NOMO-1 (cell line): ENCODE measurements at regions not wholly inside any gene's neighbourhood (a gene's known extent, or its start where the extent isn't known, plus 50 kb on each side); places are given as distances from the start of the nearest gene placed in this dataset.

ENCODE experiments used
- DNase-seq, 2 experiments: peaks; one replicate each; lab custom pipeline; 2025; ENCODE audit not compliant: unreplicated experiment in 2 of 2; lab: John Stamatoyannopoulos, UW

DNA sequence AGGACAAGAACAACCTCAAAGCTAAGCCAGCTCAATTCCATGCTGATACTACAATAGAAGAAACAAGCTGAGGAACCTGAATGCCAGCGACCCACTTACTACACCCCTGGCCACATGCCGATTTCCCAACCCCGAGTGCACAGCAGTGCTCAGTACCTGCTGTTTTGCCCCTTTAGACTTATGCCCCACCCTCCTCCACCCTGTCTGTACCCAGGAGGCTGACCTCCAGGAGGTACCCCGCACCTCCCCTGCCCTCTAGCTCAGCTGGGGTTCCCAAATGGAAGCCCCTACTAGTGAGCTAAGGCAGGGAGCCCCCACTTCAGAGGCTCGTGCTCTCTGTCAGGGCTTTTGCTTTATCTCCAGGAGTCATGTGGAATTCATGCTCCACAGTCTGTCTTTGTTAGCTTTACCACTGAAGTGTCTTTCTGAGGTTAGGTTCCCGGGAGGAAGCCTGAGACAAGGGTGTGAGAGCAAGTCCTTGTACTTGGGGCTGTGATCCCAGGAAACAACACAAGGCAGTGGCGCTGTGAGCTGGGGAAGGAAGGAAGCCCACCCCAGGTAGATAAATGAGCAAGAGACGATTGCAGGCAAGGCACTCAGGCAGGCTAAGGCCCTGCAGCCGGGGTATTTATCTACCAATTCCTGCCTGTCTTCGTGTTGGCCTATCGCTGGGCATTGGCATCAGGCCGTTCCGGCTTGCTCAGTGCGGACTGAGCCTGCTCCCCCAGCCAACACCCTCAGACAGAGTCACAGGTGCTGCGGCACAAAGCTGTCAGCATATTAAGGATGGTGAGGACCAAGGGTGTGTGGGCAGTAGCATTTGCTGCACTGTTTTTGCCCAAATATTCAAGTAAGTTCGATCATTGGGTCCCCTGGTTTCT, 220.5 kb downstream of the CYP26B1 start:
- no peak for DNase-seq

DNA sequence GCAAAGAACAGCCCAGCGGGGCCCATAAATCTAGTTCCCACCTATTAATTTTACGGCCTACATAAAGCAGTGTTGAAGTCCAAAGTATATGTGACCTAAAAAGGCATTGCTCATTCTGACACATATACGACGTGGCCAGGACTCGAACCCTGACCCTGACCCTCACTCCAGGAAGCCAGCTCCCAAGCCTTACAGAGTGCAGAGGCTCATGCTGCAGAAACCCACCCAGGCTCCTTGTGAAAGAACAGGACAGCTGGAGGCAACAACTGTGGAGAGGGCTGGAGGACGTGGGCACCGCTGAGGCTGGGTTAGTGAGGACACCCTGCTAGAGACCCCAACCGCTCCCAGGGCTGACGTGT, 221.6 kb downstream of the CYP26B1 start:
- no peak for DNase-seq

DNA sequence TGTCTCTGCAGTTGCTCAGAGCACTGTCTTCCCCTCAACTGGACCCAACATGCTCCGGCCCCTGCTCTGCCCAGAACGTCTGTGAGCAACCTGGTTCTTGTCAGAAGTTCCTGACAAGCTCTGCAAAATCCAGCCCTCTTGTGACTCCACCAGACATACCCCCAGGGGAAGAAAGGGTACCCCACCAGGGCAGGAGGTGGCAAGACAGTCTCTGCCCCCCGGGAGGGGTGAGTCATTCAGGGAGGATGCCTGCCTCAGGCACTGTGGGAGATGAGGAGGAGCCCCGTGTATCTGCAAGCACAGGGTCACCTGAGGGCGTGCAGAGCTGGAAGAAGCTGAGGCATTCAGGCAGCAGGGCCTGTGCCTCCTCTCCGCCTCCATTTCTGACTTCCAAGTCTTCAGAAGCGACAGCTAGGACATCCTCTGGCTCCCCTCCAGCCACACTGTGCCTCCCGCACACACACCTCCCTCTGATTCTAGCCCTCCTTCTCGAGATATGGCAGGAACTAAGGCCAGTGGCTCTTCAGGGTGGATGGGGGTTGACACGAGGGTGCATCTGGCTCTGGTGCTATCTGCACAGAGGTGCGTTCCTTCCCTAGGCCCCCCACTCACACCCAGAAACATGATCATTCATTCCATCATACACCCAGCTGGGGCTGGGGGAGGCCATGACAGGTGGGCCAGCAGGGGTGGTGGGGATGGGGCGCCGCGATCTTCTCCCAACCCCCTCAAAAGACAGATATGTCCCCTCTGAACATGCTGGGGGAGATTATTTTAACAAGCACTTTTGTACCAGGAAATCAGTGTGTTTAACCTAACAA, 222.2 kb downstream of the CYP26B1 start:
- no peak for DNase-seq

DNA sequence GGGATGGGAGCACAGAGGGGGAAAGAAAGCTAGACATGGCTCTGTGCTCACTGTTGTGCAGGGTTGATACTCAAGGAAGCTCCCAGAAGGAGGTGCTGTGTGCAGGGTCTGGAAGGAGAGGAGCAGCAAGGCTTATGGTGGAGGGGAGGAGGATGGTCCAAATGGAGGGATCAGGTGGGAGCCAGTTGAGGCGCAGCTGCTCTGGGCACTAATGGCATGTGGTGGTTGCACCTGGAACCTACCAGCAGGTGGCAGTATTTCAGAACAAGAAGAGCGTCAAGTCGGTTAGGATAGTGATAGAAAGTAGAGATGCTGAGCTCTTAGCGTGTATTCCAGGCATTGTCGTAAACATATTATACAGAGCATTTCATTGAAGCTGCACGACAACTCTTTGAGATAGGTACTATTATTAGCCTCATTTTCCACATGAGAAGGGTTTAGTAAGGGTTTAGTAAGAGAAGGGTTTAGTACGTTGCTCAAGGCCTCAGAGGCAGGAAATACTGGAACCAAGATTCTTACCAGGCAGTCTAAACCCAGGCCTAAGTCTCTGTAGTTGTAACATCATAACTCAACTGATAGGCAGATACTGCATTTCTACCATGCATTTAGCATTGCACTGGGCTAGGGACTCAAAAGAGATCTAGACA, 223.7 kb downstream of the CYP26B1 start:
- DNase-seq: peak in 1 of 2 experiments; percentile 52

DNA sequence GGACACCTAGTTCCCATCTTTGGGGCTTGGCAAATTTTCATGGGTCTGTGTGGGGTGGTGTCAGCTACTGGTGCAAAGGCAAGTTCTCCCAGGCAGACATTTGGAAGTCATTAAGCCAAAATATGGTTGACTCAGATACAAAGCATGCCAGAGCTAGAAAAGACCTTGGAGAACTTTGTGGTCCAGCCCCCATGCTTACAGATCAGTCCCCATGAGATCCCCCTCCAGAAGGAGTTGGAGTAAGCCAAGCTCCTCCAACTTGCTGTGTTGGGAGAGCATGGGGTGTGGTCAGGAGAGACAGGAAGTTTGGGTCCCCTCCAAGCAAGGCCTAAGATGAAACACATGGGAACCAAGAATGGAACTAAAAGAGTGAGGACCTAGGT, 224.5 kb downstream of the CYP26B1 start:
- no peak for DNase-seq

DNA sequence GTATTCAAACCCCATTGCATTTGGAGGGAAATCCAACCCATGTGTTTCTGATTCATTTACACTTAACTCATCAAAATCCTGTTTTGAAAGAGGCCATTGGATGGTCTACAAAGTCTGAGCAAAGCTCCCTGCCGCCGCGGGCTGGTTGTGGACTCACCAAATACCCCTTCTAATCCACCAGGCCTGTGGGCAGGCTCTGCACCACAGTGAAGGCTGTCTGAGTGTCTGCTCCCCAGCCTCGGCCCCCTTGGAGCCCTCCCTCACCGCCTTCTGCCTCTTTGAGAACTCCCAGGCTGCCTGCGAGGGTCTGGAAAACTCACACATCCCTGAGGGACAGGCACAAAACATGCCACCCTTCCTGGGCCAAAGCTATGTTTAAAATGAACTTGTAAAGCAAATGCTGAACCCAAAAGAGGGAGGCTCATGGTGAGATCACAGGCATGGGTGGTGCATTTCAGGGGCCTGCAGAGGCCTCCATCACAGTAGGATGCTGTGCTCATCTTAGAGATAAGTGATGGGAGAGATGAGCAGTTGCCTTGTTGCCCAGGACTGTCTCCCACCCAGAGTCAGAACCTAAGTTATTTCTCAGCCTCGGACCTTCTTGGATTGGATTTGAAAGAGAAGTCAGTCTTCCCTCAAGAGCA, 225.0 kb downstream of the CYP26B1 start:
- DNase-seq: no peak

DNA sequence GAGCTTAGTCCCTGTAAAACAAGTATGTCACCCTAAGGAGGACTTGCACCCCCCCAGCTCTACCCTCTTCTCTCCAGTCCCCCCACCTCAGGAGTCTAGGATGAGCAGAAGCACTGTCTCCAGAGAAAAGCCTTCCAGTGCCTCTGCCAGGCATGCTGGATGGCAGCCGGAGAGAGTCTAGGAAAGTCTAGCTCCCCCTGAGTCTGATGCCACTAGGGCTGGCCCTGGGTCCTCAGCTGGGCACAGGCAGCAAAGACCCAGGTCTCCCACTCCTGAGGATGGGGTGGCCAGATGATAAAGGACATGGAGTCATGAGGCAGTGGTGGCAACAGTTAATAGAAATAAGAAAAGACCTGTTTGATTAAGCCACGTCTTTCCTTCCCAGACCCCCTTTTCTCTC, 225.6 kb downstream of the CYP26B1 start:
- DNase-seq: no peak

DNA sequence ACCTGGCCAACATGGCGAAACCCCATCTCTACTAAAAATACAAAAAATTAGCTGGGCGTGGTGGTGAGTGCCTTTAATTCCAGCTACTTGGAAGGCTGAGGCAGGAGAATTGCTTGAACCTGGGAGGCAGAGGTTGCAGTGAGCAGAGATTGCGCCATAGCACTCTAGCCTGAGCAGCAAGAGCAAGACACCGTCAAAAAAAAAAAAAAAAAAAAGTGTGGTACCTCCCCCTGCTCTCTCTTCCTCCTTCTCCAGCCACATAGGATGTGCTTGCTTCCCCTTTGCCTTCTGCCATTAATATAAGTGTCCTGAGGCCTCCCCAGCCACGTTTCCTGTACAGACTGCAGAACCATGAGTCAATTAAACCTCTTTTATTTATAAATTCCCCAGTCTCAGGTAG, 226.8 kb downstream of the CYP26B1 start:
- DNase-seq: peak; percentile 62 to 88

DNA sequence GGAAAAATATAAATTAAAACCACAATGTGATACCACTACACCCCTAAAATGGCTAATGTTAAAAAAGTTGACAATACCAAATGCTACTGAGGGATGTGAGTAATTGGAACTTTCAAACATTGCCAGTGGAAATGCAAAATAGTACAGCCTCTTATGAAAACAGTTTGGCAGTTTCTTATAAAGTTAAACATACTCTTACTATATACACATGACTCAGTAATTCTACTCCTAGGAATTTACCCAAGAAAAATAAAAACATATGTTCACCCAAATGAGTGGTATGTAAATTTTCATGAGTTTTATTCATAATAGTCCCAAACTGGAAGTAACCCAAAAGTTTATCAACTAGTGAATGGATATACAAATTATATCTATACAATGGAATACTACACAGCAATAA, 228.0 kb downstream of the CYP26B1 start:
- no peak for DNase-seq

DNA sequence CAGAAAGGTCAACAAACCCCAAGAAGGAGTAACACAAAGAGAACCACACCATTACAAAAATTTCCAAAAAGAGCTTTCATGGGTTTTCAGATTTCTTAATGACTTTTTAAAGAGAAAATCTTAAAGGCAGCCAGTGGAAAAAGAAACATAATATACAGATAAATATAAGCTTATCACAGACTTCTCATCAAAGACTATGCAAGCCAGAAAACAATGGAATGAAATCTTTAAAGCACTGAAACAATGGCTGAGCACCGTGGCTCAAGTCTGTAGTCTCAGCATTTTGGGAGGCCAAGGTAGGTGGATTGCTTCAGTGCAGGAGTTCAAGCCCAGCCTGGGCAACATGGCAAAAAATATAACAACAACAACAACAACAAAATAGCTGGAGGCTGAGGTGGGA, 237.4 kb downstream of the CYP26B1 start:
- no peak for DNase-seq

DNA sequence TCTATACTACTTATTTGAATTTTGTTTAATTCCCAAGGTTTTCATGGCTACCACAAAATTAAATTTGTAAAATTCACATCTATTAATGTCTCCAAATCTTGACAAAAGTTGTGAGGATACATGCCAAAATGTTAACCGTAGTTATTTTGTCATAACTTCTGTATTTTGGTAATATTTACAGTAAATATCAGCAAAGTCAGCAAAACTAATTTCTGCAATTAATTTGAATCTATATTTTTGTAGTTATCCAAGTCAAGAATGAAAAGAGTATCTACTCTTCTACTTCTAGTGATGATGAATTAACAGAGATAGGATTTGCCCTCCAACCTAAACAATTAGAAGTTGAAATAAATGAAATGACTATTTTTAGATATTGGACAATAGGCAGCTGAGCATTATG, 238.9 kb downstream of the CYP26B1 start:
- DNase-seq: no peak

DNA sequence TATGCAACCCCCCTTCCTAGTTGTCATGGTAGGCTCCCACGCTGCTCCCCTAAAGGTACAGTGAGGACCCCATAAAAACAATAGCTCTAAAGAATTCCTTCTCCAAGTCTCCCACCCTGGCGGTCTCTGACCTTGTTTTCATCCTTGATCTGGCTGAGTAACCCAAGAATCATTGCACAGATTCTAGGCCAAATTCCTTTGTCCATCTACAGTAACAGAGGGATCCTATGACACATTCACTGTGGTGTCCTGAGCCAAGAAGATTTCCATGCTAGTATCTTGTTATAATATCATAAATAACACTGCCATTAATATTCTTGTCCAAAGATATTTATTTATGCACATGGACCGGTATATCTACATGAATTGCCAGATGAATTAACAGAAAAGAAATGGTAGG, 240.2 kb downstream of the CYP26B1 start:
- no peak for DNase-seq

DNA sequence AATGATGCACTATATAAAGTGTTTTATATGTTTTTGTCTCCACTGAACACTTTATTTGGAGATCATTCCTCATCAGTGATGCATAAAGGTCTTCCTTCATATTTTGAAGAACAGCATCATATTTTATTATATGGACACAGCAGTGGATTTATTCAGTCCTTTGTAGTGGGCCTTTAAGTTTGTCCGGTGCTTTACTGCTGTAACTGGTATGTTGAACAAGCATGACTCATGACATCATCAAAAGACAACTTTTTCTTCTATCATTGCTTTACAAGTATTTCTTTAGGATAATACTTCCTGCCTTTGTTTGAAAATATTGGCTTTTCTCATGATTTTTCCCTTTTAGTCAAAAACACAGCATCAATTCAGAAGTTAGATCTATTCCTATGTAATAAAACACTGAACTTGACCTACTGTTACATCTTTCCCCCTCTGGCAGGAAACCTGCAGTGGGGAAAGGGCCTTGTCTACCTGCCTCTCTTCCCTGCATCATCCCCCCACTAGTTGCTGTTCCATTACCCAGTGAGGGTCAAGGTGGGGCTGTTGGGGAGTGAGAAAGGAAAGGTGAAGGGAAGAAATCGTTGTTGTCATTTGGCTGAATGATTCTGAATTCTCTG, 241.2 kb downstream of the CYP26B1 start:
- no peak for DNase-seq

DNA sequence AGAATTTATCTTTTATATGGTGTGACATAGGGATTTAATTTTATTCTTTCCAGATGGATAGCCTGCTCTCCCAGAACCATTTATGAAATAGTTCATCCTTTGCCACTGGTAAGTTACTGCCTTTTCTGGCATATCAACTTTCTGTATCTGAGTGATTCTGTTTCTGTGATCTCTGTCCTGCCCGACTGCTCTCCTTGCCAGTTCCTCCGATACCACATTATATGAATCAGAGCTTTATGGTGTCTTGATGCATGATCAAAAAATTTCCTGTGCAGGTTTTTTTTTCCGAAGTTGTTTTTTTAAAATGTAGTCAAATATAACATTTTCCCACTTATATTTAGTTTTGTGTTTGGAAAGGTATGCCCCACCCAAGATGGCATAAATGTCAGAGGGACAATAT, 242.5 kb downstream of the CYP26B1 start:
- no peak for DNase-seq

DNA sequence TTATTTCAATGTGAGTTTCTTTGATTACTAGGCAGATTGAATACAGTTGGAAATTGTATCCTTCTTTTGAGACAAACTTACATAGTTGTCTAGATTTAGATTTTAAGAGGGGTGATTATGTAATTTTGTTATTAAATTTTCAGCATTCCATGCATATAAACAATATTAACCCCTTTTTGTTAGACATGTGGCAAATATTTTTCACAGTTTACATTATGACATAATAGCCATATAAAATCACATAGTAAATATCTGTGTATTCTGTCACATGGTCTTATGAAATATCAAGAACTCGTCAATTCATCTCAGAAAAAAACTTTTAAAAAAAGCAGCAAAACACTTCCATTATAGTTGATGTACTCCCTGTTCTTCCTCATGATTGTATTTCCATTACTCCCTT, 243.8 kb downstream of the CYP26B1 start:
- DNase-seq: no peak

DNA sequence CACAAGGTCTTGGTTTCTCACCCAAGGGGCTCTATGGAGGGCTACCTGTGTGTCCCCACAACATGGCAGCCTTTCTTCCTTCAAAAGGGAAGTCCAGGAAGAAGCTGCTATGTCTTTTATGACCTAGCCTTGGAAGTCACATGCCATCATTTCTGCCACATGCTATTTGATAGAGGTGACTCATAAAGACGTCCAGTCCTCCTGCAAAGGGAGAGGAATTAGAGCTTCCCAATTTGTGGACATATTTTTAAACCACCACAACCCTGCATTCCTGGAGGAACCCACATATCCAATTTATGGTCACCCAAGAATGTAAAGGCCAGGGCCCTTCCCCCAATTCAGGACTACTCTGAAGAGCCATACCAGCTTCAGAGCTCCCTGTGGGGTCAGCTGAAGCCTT, 246.2 kb downstream of the CYP26B1 start:
- no peak for DNase-seq

DNA sequence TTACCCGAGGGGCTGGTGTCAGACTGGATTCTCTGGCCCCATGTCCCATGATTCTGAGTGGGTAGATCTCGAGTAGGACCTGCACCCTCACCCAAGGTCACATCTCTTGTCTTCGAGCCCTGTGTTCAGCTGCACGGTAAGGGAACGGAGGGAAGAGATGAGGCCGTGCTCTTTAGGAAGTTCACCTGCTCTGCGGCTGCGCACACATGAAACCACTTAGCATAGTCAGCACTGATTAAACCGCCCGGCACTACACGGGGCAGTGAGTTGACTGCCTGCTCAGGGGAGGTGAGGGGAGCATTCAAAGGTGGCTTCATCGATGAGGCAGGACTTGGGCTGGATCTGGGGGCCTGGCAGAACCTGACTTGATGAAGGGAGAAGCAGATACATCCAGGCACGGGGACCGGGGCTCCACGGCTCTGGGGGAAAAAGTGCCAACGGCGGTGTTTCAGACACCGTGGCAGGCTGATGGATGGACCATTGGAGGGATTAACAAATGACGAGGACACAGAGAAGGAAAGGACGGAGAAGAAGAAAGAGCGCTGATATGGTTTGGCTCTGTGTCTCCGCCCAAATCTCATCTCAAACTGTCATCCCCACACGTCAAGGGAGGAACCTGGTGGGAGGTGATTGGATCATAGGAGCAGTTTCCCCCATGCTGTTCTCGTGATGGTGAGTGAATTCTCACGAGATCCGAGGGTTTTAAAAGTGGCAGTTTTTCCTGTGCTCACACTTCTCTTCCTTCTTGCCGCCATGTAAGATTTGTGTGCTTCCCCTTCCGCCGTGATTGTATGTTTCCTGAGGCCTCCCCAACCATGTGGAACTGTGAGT, 248.6 kb downstream of the CYP26B1 start:
- DNase-seq: no peak

DNA sequence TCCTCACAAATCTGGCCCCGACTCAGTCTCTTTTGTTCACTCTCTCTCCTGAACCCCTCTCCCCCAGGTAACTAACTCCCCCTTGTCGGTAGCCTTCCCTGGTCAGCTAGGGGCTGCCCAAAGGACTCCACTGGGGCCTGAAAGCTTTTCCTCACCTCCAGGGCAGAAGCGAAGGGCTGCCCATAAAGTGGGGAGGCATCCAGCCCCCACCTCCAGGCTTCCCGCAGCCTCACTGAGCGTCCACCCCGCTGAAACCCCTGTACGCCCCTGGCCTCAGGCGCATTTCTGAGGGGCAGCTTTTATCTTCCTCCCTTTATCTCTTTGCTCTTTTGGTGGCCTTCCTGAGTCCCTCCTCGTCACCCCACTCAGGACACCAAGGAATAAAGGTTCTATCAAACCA, 249.3 kb downstream of the CYP26B1 start:
- DNase-seq: no peak

DNA sequence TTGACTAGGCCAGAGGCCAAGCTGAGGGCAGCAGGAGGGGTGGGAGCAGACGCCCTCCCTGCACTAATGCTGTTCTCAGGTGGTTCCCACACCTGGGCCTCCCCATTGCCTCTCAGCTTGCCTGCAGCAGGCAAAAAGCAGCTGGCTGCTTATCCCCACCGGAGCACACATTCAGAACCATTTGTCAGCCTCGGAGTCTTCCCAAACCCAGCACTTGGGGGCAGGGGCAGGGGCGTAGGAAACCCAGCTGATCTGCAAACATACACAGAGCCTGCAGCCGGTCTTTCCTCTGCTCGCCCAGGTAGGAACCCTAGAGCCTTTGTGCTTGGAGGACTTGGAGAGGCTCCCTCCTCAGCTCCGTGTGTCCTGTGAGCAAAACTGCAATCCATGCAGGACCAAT, 249.8 kb downstream of the CYP26B1 start:
- DNase-seq: no peak

DNA sequence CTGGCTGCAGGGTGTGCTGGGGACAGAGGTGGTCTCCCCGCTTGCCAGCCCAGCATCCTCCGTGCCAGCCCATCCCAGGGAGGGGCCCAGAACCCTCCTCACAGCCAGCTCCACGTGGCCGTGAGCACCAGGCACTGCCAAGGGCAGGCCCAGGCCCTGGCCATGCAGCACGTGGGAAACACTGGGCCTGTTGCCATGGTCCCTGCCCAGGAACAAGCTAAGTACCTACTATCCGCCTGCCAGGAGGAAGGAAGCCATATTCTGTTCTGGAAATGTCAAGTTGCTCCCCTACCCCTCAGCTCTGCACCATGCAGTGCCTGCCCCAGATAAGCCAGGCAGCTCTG, 250.6 kb downstream of the CYP26B1 start:
- no peak for DNase-seq
